ENCODE measurements at regions not wholly inside any gene's neighbourhood (a gene's known extent, or its start where the extent isn't known, plus 50 kb on each side); places are given as distances from the start of the nearest gene placed in this dataset.

DNA sequence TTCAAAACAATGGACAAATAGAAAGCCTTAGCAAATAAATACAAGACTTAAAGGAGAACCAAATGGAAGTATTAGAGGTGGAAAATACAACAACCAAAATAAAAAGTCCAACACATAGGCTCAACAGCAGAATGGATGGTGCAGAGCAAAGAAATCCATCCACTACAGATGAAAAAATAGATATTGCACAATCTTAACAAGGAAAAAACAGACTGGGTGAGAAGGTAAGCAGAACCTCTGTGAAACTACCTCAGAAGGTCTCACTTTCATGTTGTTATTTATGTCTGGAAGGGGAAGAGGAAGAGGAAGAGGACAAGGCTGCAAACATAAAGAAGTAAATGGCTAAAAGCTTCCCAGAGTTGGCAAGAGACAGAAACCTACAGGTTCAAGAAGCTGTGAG lies 158.7 kb upstream of the NBPF11 start:
- no peak for TF ChIP-seq POLR2AphosphoS5 (IDR thresholded peaks at IDR 0.05)
- TF ChIP-seq, protein P1, sequence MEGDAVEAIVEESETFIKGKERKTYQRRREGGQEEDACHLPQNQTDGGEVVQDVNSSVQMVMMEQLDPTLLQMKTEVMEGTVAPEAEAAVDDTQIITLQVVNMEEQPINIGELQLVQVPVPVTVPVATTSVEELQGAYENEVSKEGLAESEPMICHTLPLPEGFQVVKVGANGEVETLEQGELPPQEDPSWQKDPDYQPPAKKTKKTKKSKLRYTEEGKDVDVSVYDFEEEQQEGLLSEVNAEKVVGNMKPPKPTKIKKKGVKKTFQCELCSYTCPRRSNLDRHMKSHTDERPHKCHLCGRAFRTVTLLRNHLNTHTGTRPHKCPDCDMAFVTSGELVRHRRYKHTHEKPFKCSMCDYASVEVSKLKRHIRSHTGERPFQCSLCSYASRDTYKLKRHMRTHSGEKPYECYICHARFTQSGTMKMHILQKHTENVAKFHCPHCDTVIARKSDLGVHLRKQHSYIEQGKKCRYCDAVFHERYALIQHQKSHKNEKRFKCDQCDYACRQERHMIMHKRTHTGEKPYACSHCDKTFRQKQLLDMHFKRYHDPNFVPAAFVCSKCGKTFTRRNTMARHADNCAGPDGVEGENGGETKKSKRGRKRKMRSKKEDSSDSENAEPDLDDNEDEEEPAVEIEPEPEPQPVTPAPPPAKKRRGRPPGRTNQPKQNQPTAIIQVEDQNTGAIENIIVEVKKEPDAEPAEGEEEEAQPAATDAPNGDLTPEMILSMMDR (IDR thresholded peaks at IDR 0.05), result no peak

All from prostate gland (tissue), 2 donors.